ENCODE measurements at regions not wholly inside any gene's neighbourhood (a gene's known extent, or its start where the extent isn't known, plus 50 kb on each side); places are given as distances from the start of the nearest gene placed in this dataset.

DNA sequence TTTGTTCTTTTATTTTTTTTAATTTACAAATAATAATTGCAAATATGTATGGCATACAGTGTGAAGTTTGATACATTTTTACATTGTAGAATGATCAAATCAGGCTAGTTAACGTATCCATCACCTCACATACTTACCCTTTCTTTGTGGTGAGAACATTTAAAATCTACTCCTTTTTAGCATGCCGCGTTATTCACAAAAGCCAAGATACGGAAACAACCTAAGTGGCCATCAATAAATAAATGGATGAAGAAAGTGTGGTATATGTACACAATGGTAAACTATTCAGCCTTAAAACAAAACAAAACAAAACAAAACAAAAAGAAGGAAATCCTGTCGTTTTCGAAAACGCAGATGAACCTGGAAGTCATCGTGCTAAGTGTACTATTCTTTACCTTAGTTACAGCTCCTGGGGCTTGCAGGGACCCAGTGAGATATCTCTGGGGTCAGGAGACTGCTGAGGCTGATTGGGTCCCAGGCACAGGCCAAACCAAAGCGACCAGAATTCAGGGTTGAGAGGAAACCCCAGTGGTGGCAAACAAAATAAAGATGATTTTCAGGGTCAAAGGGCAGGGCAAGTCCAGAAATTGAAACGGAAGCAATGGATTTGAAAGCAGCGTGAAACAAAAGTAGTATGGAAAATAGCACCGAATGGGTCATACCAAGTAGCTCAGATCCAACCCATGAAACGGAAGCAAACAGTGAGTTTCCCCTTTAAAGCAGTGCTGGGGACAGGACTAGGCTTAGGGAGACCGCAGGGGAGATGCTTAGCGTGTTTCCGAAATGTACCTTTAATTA, 188.2 kb downstream of the PLPP3 start:
- TF ChIP-seq, protein P1, sequence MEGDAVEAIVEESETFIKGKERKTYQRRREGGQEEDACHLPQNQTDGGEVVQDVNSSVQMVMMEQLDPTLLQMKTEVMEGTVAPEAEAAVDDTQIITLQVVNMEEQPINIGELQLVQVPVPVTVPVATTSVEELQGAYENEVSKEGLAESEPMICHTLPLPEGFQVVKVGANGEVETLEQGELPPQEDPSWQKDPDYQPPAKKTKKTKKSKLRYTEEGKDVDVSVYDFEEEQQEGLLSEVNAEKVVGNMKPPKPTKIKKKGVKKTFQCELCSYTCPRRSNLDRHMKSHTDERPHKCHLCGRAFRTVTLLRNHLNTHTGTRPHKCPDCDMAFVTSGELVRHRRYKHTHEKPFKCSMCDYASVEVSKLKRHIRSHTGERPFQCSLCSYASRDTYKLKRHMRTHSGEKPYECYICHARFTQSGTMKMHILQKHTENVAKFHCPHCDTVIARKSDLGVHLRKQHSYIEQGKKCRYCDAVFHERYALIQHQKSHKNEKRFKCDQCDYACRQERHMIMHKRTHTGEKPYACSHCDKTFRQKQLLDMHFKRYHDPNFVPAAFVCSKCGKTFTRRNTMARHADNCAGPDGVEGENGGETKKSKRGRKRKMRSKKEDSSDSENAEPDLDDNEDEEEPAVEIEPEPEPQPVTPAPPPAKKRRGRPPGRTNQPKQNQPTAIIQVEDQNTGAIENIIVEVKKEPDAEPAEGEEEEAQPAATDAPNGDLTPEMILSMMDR (IDR thresholded peaks at IDR 0.05 in 8 of 11, conservative IDR thresholded peaks at IDR 0.05 in 3 of 11), result no peak
- TF ChIP-seq POLR2A (IDR thresholded peaks at IDR 0.05), result no peak
